Muscle of back (tissue), 3 donors: ENCODE measurements at regions not wholly inside any gene's neighbourhood (a gene's known extent, or its start where the extent isn't known, plus 50 kb on each side); places are given as distances from the start of the nearest gene placed in this dataset.

Experiments
- DNase-seq, 3 donors: peaks; one replicate each; pipeline versions ENCODE4 v3.0.0 to v3.0.0-alpha.2; 2013

- DNase-seq = no peak
These were observed 88.2 kb upstream of the LINC01488 start for GRCh38 chr11:69393178-69393832.

DNA sequence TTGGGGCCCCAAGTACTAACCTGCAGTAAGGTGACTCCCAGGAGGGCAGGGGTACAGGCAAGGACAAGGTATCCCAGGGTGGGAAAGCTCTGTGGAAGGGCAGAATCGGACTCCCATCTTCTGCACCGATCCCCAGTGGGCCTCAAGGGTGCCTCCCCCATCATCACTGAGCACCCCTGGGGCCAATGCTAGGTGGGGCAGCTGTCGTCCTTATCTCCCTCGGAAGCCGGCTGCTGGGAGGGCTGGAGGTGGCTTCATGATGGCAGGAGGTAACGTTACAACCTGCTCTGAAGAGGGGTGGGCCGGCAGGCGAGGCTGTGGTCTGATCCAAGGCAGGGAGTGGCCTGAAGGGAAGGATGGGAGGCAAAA, 87.6 kb upstream of the LINC01488 start:
- DNase-seq = no peak

DNA sequence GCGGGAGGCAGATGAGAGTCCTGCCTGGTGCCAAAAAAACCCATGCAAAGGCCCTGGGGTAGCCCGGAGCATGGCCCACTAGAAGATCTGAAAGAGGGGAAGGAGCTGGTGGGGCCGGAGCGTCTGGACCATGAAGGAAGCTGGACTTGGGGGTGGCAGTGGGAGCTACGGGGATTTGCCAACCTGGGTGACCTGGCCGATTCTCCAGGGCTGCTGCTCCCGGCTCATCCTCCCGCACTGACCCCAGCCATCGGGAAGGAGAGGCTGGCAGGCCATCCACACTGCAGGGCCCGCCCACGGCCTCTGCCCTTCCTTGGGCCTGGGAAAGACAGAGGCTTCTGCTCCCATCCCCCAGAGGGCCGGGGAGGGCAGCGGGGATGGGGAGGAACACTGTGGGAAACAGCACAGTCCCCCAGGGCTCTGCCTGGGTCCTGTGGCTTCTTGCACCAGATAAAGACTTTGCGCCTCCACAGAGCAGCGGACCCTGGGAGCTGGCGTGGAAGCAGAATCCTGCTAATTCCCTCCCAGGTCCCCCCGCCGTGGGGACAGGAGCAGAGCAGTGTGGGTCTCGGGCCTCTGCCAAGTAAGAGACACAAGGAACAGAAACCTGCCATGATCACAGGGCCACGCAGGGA, 87.1 kb upstream of the LINC01488 start:
- DNase-seq = no peak

DNA sequence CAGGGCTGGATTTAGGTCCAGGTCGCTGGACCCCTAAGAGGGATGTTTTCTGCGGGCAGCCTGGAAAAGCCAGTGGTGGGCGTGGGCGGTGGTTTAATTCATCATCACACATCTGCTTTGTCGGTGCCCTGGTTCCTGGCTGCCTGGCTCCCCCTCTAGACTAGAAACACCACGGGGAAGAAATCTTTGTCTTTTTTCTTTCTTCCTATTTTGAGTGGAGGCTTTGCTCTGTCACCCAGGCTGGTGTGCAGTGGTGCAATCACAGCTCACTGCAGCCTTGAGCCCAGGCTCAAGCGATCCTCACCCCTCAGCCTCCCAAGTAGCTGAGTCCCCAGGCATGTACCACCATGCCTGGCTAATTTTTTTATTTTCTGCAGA, 86.6 kb upstream of the LINC01488 start:
- DNase-seq = no peak

- DNase-seq = no peak
These were observed 86.2 kb upstream of the LINC01488 start for GRCh38 chr11:69395287-69395686.

DNA sequence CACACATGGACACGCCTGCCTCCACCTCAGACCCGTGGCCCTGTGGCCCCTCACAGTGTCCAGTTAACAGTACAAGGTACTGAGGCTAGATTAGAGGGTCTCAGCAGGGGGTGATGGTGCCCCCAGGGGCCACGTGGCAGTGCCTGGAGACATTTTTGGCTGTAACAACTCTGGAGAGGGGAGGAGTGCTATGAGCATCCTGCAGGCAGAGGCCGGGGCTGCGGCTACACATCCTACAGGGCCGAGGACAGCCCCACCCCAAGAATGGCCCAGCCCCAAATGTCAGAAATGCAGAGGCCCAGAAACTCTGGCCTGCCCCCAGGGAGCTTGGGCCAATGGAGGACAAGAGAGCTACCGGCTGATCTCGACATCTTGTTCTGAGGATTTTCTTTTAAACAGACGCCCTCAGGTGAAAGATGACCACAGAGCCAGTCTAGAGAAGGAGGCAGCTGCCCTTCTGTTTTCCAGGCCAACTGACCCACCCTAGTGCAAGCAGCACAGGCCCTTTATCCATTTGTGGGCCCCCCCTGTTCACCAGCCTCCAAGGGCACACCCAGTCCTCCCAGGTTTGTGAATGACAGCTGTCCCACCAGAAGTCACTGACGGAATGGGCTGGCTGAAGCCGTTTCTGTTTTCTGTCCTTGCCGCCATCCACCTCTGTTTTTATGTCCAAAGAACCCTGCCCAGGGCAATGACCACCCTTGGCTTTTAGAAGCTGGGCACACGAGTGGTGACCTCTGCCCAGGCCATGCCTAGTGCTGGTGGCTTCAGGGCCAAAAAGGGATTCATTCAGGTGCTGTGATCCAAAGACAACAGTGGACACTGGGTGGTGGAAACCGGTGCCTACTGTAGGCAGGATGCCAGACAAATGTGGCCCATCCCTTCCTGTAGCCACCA, 85.2 kb upstream of the LINC01488 start:
- DNase-seq = no peak

DNA sequence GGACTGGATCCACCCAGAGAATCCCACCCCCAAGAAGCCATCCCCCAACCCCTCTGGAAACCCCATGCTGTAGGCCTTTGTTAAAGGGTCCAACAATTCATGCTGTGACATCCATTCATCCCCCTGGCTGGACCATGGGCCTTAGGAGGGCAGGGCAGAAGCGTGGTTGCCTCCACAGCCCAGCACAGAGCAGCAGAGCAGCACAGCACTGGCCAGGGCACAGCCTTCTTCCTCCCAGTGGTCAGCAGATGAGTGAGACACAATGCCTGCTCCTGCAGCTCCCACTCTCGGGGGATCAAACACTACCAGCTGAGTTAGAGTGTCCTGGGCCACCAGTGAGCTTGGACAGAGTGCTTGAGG, 84.5 kb upstream of the LINC01488 start:
- DNase-seq = no peak

GRCh38 chr11:69397732-69398131, 83.7 kb upstream of the LINC01488 start:
- no peak for DNase-seq

GRCh38 chr11:69398529-69399492, 82.7 kb upstream of the LINC01488 start:
- DNase-seq = no peak

DNA sequence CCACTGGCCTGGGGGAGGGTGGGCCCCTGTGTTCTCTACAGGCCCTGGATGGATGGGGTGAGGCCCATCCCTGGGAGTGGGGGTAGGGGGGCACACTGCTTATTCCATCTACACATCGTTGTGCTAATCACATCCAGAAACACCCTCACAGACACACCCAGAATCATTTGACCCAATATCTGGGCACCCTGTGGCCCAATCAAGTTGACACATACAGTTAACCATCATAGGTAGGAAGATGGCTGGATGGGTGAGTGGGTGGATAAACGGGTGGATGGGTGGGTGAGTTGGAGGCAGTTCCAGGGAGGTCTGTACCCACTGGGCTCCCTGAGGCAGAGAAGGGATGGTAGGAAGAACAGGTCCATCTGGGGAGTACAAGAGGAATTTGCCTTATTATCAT, 81.3 kb upstream of the LINC01488 start:
- no peak for DNase-seq

DNA sequence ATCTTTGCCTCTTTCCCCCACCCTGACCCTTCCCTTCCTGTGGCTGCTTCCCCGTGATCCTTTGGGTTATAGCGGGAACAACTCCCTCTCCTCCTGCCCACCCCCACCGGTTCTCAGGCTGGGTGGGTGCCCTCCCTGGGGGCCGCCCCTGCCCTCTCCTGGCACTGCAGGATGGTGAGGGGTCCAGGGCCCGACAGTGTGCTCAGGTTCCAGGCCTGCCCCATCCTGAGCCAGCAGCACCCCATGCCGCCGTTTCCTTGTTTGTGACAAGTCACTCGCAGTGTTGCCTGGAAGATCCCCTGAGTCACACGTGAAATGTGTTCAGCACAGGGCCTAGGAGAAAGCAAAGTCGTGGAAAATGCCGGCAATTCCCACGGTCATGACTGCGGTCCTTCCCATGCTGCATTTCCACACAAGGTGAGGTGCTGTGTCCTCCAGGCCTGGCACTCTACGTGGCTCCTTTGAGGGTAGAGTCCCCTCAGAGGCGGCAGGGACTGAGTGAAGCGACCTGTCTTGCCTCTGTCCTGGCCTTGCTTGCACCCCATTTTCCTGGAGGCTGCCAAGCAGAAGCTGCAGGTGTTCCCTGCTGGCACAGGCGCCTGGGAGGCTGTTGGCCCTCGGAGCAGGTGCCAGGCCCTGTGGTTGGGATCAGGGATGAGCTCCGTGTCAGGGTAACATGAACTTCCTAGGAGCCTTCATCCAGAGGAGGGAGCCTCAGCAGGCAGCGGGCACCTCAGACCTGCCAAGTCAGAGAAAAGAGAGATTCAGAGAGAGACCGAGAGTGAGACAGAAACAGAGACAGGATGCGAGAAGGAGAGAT, 80.5 kb upstream of the LINC01488 start:
- DNase-seq = no peak

- no peak for DNase-seq
These were observed 79.7 kb upstream of the LINC01488 start for GRCh38 chr11:69401715-69402114.

DNA sequence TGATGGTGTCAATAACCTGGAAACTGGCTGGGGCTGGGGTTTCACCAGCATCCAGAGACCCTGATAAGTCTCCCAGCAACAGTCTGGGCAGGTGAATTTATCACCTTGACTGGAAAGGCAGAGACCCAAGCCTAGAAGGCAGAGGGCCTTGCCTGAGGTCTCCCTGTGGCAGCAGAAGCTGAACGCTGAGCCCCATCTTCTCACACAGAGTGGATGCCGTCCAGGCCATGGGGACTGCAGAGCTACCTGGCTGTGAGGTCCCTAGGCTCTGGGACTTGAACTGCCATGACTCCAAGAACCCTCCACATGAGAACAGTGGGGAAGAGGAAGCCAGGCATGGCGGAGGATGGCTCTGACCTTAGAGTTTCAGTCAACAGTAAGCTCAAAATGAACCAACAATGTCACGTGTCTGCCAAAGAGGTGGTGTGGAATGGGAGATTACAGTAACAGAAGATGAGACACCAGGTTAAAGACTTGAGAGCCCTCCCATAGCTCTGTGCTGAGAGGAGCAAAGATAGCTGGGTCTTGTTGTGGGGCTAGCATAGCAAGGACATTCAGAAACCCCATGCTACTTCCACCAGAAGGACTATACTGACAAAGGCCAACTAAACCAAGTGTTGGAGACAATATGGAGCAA, 79.1 kb upstream of the LINC01488 start:
- no peak for DNase-seq

DNA sequence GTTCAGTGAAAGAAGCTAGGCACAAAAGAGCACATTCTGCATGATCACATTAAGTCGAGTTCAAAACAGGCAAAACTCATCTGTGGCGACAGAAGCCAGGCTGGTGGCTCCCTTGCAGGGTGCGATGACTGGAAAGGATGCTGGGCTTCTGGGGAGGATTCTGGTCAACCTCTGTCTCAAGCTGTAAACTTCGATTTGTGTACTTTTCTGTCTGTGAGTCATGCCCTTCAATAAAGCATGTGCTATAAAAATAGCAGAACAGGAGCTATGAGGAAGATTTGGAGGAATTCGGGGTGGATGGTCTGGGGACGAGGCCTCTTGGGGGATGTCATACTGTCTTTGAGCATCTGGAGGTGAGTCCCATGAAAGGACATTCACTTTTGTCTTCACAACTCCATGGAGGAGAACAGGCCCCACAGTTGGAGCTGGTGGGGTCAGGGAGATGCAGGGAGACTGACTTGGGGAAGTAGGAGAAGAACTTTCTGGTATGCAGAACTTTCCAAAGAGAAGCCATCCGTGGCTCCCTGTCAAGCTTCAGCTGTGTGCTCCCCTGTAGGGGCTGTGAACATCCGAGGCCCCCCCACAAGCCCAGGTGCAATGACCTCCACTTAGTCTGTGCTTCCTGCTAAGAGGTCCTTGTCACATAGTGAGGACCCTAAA, 77.8 kb upstream of the LINC01488 start:
- DNase-seq = no peak

DNA sequence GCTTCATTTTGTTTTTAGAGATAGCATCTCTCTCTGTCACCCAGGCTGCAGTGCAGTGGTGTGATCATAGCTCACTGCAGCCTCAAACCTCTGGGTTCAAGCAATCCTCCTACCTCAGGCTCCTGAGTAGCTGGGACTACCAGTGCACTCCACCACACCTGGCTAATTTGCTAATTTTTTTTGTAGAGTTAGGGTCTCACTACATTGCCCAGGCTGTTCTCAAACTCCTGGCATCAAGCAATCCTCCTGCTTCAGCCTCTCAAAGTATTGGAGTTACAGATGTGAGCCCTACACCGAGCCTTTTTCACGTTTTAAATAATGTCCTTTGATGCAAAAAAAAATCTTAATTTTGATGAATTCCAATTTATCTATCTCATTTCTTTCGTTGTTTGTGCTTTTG, 75.4 kb upstream of the LINC01488 start:
- no peak for DNase-seq

- DNase-seq = no peak
These were observed 71.4 kb upstream of the LINC01488 start for GRCh38 chr11:69409812-69410645.

GRCh38 chr11:69411257-69411924, 70.1 kb upstream of the LINC01488 start:
- DNase-seq = no peak
